ENCODE measurements at regions not wholly inside any gene's neighbourhood (a gene's known extent, or its start where the extent isn't known, plus 50 kb on each side); places are given as distances from the start of the nearest gene placed in this dataset.

- no peak for TF ChIP-seq POLR2AphosphoS5 (IDR thresholded peaks at IDR 0.05)
- no peak for TF ChIP-seq POLR2A (IDR thresholded peaks at IDR 0.05)
- no peak for TF ChIP-seq CTCF (IDR thresholded peaks at IDR 0.05 in 8 of 11, conservative IDR thresholded peaks at IDR 0.05 in 3 of 11)
Observed at GRCh38 chr4:141309874-141310273, 89.2 kb downstream of the ZNF330 start.
